H1 (cell line): ENCODE measurements at regions not wholly inside any gene's neighbourhood (a gene's known extent, or its start where the extent isn't known, plus 50 kb on each side); places are given as distances from the start of the nearest gene placed in this dataset.

Source experiments
- CTCF ChIA-PET: fragments of 300-600 bp; sonication (Branson Sonifier 250); formaldehyde crosslinking; loops from one replicate; lab custom pipeline; 2021; ENCODE audit not compliant: partially characterized antibody; lab: Charles Lee
- POLR2A ChIA-PET: fragments of 300-600 bp; sonication (Branson Sonifier 250); formaldehyde crosslinking; loops from one replicate; lab custom pipeline; 2021; ENCODE audit warnings: inconsistent platforms; ENCODE audit not compliant: partially characterized antibody; lab: Charles Lee
- DNase-seq, 2 experiments: peaks; one replicate each; pipeline versions ENCODE4 v3.0.0 to v3.0.0-alpha.2; 2010 to 2022; ENCODE audit warnings: low spot score in 2 of 2, low read depth in 1 of 2, mixed read lengths in 1 of 2
- FAIRE-seq: peaks from 2 replicates; lab custom pipeline; 2011; peaks lifted over from hg19 to GRCh38; lab: Jason Lieb, UNC
- H2AFZ ChIP-seq: 2 replicates; pipeline ENCODE4 v1.8.1; 2012; ENCODE audit warnings: low read length, inconsistent platforms
- H2AK5ac ChIP-seq: 2 replicates; pipeline ENCODE4 v1.6.1; 2013; ENCODE audit warnings: low read depth, low read length
- H2BK120ac ChIP-seq: replicated peaks from 2 replicates; pipeline ENCODE3; 2013; ENCODE audit warnings: low read depth, low read length, inconsistent platforms
- H2BK12ac ChIP-seq: 2 replicates; pipeline ENCODE4 v1.6.1; 2013; ENCODE audit warnings: low read depth, low read length
- H2BK15ac ChIP-seq: 2 replicates; pipeline ENCODE4 v1.6.1; 2013; ENCODE audit warnings: low read length
- H2BK20ac ChIP-seq: 2 replicates; pipeline ENCODE4 v1.6.1; 2013; ENCODE audit warnings: low read length
- H2BK5ac ChIP-seq: 2 replicates; pipeline ENCODE4 v1.6.1; 2013; ENCODE audit warnings: low read depth, low read length
- H3K14ac ChIP-seq: 2 replicates; pipeline ENCODE4 v1.6.1; 2013; ENCODE audit warnings: inconsistent platforms; ENCODE audit not compliant: insufficient read length
- H3K18ac ChIP-seq: 2 replicates; pipeline ENCODE4 v1.6.1; 2013; ENCODE audit warnings: low read length; ENCODE audit errors: extremely low read depth
- H3K23ac ChIP-seq: 2 replicates; pipeline ENCODE4 v1.6.1; 2013; ENCODE audit warnings: inconsistent platforms; ENCODE audit not compliant: insufficient read length
- H3K23me2 ChIP-seq: 2 replicates; pipeline ENCODE4 v1.6.1; 2013; ENCODE audit warnings: low read depth, low read length
- H3K27ac ChIP-seq: 2 replicates; pipeline ENCODE4 v1.6.1; 2011; ENCODE audit warnings: low read depth, low read length, inconsistent platforms
- H3K27me3 ChIP-seq, 4 experiments: replicated peaks in 1 of 4; 1 replicate in 1 of 4; 2 replicates in 3 of 4; pipeline versions ENCODE4 v1.6.1 to v1.8.1; 2011 to 2013; ENCODE audit warnings: low read length in 3 of 4, mild to moderate bottlenecking in 3 of 4, inconsistent platforms in 2 of 4, mixed read lengths in 2 of 4, moderate library complexity in 1 of 4; ENCODE audit not compliant: control insufficient read depth in 3 of 4, insufficient read depth in 3 of 4; ENCODE audit errors: extremely low read depth in 1 of 4
- H3K36me3 ChIP-seq, 4 experiments: 2 replicates each; pipeline versions ENCODE4 v1.6.1 to v1.8.1; 2011 to 2013; ENCODE audit warnings: mild to moderate bottlenecking in 4 of 4, low read length in 3 of 4, moderate library complexity in 2 of 4, control low read depth in 1 of 4, inconsistent platforms in 1 of 4; ENCODE audit not compliant: insufficient read depth in 4 of 4, control insufficient read depth in 2 of 4
- H3K4ac ChIP-seq: replicated peaks from 2 replicates; pipeline ENCODE3; 2013; ENCODE audit warnings: low read length, low read depth, mixed read lengths, inconsistent platforms; ENCODE audit not compliant: insufficient read length
- H3K4me1 ChIP-seq, 4 experiments: replicated peaks in 1 of 4; 1 replicate in 1 of 4; 2 replicates in 3 of 4; pipeline versions ENCODE4 v1.6.1 to v1.8.1; 2011 to 2013; ENCODE audit warnings: low read length in 3 of 4, inconsistent platforms in 2 of 4, mixed read lengths in 1 of 4; ENCODE audit not compliant: insufficient read depth in 4 of 4, control insufficient read depth in 3 of 4
- H3K4me2 ChIP-seq, 2 experiments: 2 replicates each; pipeline versions ENCODE4 v1.6.1 to v1.8.1; 2011 to 2013; ENCODE audit warnings: low read depth in 2 of 2, low read length in 2 of 2, control low read depth in 1 of 2, inconsistent platforms in 1 of 2, mild to moderate bottlenecking in 1 of 2; ENCODE audit not compliant: insufficient read depth in 1 of 2
- H3K4me3 ChIP-seq, 4 experiments: fragments of 200-600, 300-600 bp in 1 of 4; sonication (generic), shearing (Covaris generic), sonication (Bioruptor Twin) in 1 of 4; 2 replicates each; pipeline versions ENCODE4 v1.5.1 to v1.8.1; 2011 to 2016; ENCODE audit warnings: low read length in 4 of 4, low read depth in 3 of 4, control low read depth in 2 of 4, inconsistent platforms in 2 of 4, mild to moderate bottlenecking in 2 of 4, mixed read lengths in 1 of 4, moderate library complexity in 1 of 4; ENCODE audit not compliant: insufficient read depth in 2 of 4; ENCODE audit errors: extremely low read depth in 1 of 4
- H3K56ac ChIP-seq: replicated peaks from 2 replicates; pipeline ENCODE3; 2013; ENCODE audit warnings: low read depth, mild to moderate bottlenecking, mixed read lengths, low read length, inconsistent platforms; ENCODE audit not compliant: insufficient read length
- H3K79me1 ChIP-seq: 2 replicates; pipeline ENCODE4 v1.6.1; 2013; ENCODE audit warnings: low read depth, low read length, control low read depth
- H3K79me2 ChIP-seq, 2 experiments: 2 replicates each; pipeline versions ENCODE4 v1.6.1 to v1.8.1; 2012 to 2013; ENCODE audit warnings: low read length in 2 of 2, mild to moderate bottlenecking in 2 of 2, inconsistent platforms in 1 of 2; ENCODE audit not compliant: insufficient read depth in 2 of 2, control insufficient read depth in 1 of 2
- H3K9ac ChIP-seq, 4 experiments: replicated peaks in 1 of 4; 1 replicate in 1 of 4; 2 replicates in 3 of 4; pipeline versions ENCODE4 v1.6.1 to v1.8.1; 2011 to 2013; ENCODE audit warnings: low read depth in 3 of 4, low read length in 3 of 4, control low read depth in 2 of 4, mild to moderate bottlenecking in 2 of 4, moderate library complexity in 2 of 4, inconsistent platforms in 1 of 4; ENCODE audit errors: extremely low read depth in 1 of 4
- H3K9me3 ChIP-seq, 2 experiments: 2 replicates each; pipeline versions ENCODE4 v1.6.1 to v1.8.1; 2012 to 2013; ENCODE audit warnings: mild to moderate bottlenecking in 2 of 2, moderate library complexity in 2 of 2, control low read depth in 1 of 2, inconsistent platforms in 1 of 2, low read depth in 1 of 2, low read length in 1 of 2, mixed read lengths in 1 of 2; ENCODE audit not compliant: insufficient read depth in 2 of 2
- H4K20me1 ChIP-seq, 2 experiments: replicated peaks in 1 of 2; 2 replicates each; pipeline versions ENCODE3 to v1.8.1; 2011 to 2013; ENCODE audit warnings: inconsistent platforms in 2 of 2, low read length in 2 of 2, mild to moderate bottlenecking in 1 of 2; ENCODE audit not compliant: insufficient read depth in 2 of 2, control insufficient read depth in 1 of 2
- H4K5ac ChIP-seq: 2 replicates; pipeline ENCODE4 v1.6.1; 2013; ENCODE audit warnings: low read length, low read depth, mixed read lengths, inconsistent platforms; ENCODE audit not compliant: insufficient read length
- H4K8ac ChIP-seq: 2 replicates; pipeline ENCODE4 v1.8.0; 2013; ENCODE audit warnings: mild to moderate bottlenecking, moderate library complexity, low read length, inconsistent platforms; ENCODE audit not compliant: insufficient read depth; ENCODE audit errors: extremely low read depth
- H4K91ac ChIP-seq: replicated peaks from 2 replicates; pipeline ENCODE3; 2013; ENCODE audit warnings: low read length, mixed read lengths, inconsistent platforms; ENCODE audit not compliant: insufficient read length
- BCL11A ChIP-seq, 2 experiments: IDR thresholded peaks; one replicate each; pipeline ENCODE4 v1.6.1; 2011; ENCODE audit warnings: low read depth in 2 of 2, low read length in 2 of 2, mild to moderate bottlenecking in 2 of 2
- CHD1 ChIP-seq: IDR thresholded peaks from 2 replicates; pipeline ENCODE4 v1.6.1; 2012; ENCODE audit warnings: low read depth, low read length, improper control_type of control experiment
- CHD2 ChIP-seq: IDR thresholded peaks from 2 replicates; pipeline ENCODE4 v1.6.1; 2012; ENCODE audit warnings: low read length, improper control_type of control experiment
- TCF12 ChIP-seq: IDR thresholded peaks from 2 replicates; pipeline ENCODE4 v1.6.1; 2011; ENCODE audit warnings: low read depth, mild to moderate bottlenecking, low read length
- WGBS, 2 experiments: shearing (Covaris generic) in 1 of 2; methylation state at CpG; one replicate each; pipeline versions ENCODE4 v1.1.6 to v1.1.7; 2013 to 2015; ENCODE audit warnings: low lambda C conversion rate in 2 of 2, mixed read lengths in 2 of 2, inconsistent platforms in 1 of 2, low coverage in 1 of 2, missing lambda C conversion rate in 1 of 2; ENCODE audit not compliant: insufficient replicate concordance in 2 of 2, insufficient coverage in 1 of 2, insufficient read length in 1 of 2; ENCODE audit errors: extremely low coverage in 1 of 2, missing lambda C conversion rate in 1 of 2; 5-methylcytosine and 5-hydroxymethylcytosine counted together
- TF ChIP-seq, protein P1 (sequence below): IDR thresholded peaks from 2 replicates; pipeline ENCODE4 v1.6.1; 2011; ENCODE audit warnings: low read length, improper control_type of control experiment
- TF ChIP-seq, protein P2 (sequence below), 3 experiments: IDR thresholded peaks; 1 replicate in 2 of 3; 2 replicates in 1 of 3; pipeline versions ENCODE4 v1.5.1 to v1.6.1; 2011; ENCODE audit warnings: low read length in 3 of 3, mild to moderate bottlenecking in 3 of 3, inconsistent platforms in 2 of 3, low read depth in 1 of 3, moderate library complexity in 1 of 3; ENCODE audit not compliant: insufficient read depth in 1 of 3; ENCODE audit errors: control extremely low read depth in 1 of 3
- TF ChIP-seq, protein P3 (sequence below): IDR thresholded peaks from 2 replicates; pipeline ENCODE4 v1.6.1; 2011; ENCODE audit warnings: low read depth, mild to moderate bottlenecking, low read length; ENCODE audit not compliant: insufficient read depth

DNA sequence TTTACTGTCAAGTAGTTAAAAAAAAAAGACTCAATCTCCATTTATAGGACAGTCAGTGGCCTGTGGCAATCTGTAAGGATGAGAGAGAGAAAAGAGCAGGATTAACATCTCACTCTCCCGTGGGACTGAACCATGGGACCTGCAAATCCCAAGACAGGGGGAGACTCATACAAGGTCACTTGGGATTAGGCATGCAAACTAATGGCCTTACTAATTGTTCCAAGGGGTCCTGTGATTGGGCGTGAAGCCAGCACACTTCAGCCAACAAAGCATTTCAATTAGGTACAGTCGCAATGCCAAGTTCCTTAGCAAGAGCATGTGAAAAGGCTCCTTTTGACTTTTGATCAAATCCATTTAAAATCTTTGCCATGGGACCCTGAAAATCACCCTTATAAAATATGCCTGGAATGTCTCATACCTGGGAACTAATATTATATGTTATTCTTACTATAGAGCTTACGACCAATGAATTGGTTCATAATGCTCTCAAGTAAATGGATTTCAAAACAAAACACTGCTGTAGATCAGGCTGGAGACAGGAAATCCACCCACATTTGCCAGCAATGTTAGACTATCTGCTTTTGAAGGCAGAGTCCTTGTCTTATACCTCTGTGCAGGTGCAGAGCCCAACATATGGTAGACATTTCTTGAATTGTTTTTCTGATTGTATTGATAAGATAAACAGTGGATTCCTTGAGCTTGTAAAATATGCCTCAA, 412.5 kb downstream of the GJA1 start:
- H3K4me3 ChIP-seq: no peak overlapping the region
- no peak overlapping the region for H2AK5ac ChIP-seq
- H3K18ac ChIP-seq: peak overlapping the region; percentile 49; the same call in 1 of the 2 replicates
- FAIRE-seq (no peak), DNase-seq (no peak)
- no peaks in the 10 kb centered on the region for H3K79me2 ChIP-seq
- H2AFZ ChIP-seq: 0 out of 2 replicates have a peak overlapping the region, but pooled peaks have one; percentile 2
- 76% methylated on average over 4 of the region's 4 CpGs; no CpG with 5 or more reads in 1 of the 2 experiments for WGBS, 2 experiments
- no peak overlapping the region for H3K23ac ChIP-seq
- H3K27me3 ChIP-seq: no peaks in the 10 kb centered on the region
- no peak overlapping the region; the same call in 1 of the 2 replicates for H2BK12ac ChIP-seq
- H4K8ac ChIP-seq: no peak overlapping the region
- no peak overlapping the region for H4K5ac ChIP-seq
- no peak overlapping the region for H2BK120ac ChIP-seq
- H3K36me3 ChIP-seq: no peaks in the 10 kb centered on the region
- H3K23me2 ChIP-seq: no peaks in the 10 kb centered on the region
- peak overlapping the region; percentile 52 for H4K91ac ChIP-seq
- H3K14ac ChIP-seq: no peak overlapping the region
- no peak overlapping the region for H3K4ac ChIP-seq
- no peak overlapping the region for H3K27ac ChIP-seq
- no peaks in the 10 kb centered on the region for H3K79me1 ChIP-seq
- H3K4me1 ChIP-seq: peaks cover 0 to 14% (median 8%) of the 10 kb centered on the region in 4 experiments; a peak in 5 of 7 replicates
- peak overlapping the region; percentile 18; the same call in 1 of the 2 replicates for H2BK15ac ChIP-seq
- ChIA-PET POLR2A (interaction anchor here (1.1 to 3.6 kb wide), 2 partner anchors 408 to 411 kb away, joined by 3 to 13 read pairs; no protein-coding TSS in a partner anchor), CTCF (interaction anchor here (1.0 to 4.2 kb wide), 9 partner anchors 8 to 491 kb away, joined by 3 to 31 read pairs (median 7); no protein-coding TSS in a partner anchor)
- peak overlapping the region; percentile 99 for H2BK20ac ChIP-seq
- no peak overlapping the region for H3K56ac ChIP-seq
- no peaks in the 10 kb centered on the region for H4K20me1 ChIP-seq
- H3K9ac ChIP-seq: no peak overlapping the region
- no peak overlapping the region; the same call in 1 of the 2 replicates for H2BK5ac ChIP-seq
- no peaks in the 10 kb centered on the region for H3K9me3 ChIP-seq
- H3K4me2 ChIP-seq: no peak overlapping the region
- TF ChIP-seq CHD1 (no peak), BCL11A (IDR thresholded peaks at IDR 0.05; ENCODE audit: low read depth in 2 of 2, low read length in 2 of 2) (no peak), CHD2 (no peak), TCF12 (no peak)
- TF ChIP-seq, protein P1, sequence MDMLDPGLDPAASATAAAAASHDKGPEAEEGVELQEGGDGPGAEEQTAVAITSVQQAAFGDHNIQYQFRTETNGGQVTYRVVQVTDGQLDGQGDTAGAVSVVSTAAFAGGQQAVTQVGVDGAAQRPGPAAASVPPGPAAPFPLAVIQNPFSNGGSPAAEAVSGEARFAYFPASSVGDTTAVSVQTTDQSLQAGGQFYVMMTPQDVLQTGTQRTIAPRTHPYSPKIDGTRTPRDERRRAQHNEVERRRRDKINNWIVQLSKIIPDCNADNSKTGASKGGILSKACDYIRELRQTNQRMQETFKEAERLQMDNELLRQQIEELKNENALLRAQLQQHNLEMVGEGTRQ: no peak
- TF ChIP-seq, protein P2, sequence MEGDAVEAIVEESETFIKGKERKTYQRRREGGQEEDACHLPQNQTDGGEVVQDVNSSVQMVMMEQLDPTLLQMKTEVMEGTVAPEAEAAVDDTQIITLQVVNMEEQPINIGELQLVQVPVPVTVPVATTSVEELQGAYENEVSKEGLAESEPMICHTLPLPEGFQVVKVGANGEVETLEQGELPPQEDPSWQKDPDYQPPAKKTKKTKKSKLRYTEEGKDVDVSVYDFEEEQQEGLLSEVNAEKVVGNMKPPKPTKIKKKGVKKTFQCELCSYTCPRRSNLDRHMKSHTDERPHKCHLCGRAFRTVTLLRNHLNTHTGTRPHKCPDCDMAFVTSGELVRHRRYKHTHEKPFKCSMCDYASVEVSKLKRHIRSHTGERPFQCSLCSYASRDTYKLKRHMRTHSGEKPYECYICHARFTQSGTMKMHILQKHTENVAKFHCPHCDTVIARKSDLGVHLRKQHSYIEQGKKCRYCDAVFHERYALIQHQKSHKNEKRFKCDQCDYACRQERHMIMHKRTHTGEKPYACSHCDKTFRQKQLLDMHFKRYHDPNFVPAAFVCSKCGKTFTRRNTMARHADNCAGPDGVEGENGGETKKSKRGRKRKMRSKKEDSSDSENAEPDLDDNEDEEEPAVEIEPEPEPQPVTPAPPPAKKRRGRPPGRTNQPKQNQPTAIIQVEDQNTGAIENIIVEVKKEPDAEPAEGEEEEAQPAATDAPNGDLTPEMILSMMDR (IDR thresholded peaks at IDR 0.05; ENCODE audit: control extremely low read depth in 1 of 3, insufficient read depth in 1 of 3, low read depth in 1 of 3, low read length in 3 of 3): no peak
- TF ChIP-seq, protein P3, sequence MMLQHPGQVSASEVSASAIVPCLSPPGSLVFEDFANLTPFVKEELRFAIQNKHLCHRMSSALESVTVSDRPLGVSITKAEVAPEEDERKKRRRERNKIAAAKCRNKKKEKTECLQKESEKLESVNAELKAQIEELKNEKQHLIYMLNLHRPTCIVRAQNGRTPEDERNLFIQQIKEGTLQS: no peak
